ENCODE measurements at regions not wholly inside any gene's neighbourhood (a gene's known extent, or its start where the extent isn't known, plus 50 kb on each side); places are given as distances from the start of the nearest gene placed in this dataset.

DNA sequence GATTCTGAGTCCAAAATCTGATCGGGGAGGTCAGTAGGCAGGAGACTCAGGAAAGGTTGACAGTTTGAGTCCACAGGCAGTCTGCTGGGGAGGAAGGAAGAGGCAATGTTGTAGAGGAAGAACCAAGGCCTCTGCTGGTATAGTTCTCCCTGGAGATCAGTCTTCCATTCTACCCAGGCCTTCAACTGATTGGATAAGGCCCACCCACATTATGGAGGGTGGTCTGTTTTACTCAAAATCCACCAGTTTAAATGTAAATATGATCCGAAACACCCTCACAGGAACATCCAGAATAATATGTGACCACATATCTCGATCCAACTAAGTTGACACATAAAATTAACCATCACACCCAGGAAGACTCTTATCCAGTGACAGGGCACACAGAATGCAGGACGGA is 425.3 kb upstream of the ZMIZ1 start:
- no peaks in the 10 kb centered on the region for H3K36me3 ChIP-seq (ENCODE audit: low read depth)
- H3K9me3 ChIP-seq (ENCODE audit: severe bottlenecking) = no peaks in the 10 kb centered on the region
- no peaks in the 10 kb centered on the region for H3K4me1 ChIP-seq (ENCODE audit: insufficient read depth, poor library complexity, severe bottlenecking)
- TF ChIP-seq, protein P1, sequence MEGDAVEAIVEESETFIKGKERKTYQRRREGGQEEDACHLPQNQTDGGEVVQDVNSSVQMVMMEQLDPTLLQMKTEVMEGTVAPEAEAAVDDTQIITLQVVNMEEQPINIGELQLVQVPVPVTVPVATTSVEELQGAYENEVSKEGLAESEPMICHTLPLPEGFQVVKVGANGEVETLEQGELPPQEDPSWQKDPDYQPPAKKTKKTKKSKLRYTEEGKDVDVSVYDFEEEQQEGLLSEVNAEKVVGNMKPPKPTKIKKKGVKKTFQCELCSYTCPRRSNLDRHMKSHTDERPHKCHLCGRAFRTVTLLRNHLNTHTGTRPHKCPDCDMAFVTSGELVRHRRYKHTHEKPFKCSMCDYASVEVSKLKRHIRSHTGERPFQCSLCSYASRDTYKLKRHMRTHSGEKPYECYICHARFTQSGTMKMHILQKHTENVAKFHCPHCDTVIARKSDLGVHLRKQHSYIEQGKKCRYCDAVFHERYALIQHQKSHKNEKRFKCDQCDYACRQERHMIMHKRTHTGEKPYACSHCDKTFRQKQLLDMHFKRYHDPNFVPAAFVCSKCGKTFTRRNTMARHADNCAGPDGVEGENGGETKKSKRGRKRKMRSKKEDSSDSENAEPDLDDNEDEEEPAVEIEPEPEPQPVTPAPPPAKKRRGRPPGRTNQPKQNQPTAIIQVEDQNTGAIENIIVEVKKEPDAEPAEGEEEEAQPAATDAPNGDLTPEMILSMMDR (IDR thresholded peaks at IDR 0.05; ENCODE audit: poor library complexity, severe bottlenecking) = no peak
- DNase-seq (ENCODE audit: low spot score) (no peak), ATAC-seq (ENCODE audit: low read depth) (no peak)
- H3K27ac ChIP-seq (ENCODE audit: poor library complexity, severe bottlenecking) = no peak overlapping the region
- H3K27me3 ChIP-seq (ENCODE audit: insufficient read depth, poor library complexity, severe bottlenecking) = no peaks in the 10 kb centered on the region
- no peak overlapping the region for H3K4me3 ChIP-seq (ENCODE audit: severe bottlenecking)

DNA sequence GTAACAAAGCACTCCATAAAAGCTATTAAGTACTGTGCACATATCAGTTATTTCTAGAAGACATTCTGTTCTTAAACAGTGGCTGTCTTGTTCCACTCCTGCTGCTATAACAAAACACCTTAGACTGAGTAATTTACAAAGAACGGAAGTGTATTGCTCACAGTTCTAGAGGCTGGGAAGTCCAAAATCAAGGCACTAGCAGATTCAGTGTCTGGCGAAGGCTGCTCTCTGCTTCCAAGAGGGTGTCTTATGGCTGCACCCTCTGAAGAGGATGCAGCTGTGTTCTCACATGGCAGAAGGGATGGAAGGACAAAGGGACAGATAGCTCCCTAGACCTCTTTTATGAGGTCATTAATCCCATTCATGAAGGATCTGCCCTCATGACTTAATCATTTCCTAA is 424.2 kb upstream of the ZMIZ1 start:
- TF ChIP-seq, protein P1 (IDR thresholded peaks at IDR 0.05; ENCODE audit: poor library complexity, severe bottlenecking) = no peak
- Histone ChIP-seq H3K36me3 (ENCODE audit: low read depth) (no peaks in the 10 kb centered on the region), H3K4me3 (ENCODE audit: severe bottlenecking) (no peak overlapping the region), H3K4me1 (ENCODE audit: insufficient read depth, poor library complexity, severe bottlenecking) (no peaks in the 10 kb centered on the region), H3K9me3 (ENCODE audit: severe bottlenecking) (no peaks in the 10 kb centered on the region), H3K27me3 (ENCODE audit: insufficient read depth, poor library complexity, severe bottlenecking) (no peaks in the 10 kb centered on the region), H3K27ac (ENCODE audit: poor library complexity, severe bottlenecking) (no peak overlapping the region)
- ATAC-seq (ENCODE audit: low read depth) (no peak), DNase-seq (ENCODE audit: low spot score) (no peak)

DNA sequence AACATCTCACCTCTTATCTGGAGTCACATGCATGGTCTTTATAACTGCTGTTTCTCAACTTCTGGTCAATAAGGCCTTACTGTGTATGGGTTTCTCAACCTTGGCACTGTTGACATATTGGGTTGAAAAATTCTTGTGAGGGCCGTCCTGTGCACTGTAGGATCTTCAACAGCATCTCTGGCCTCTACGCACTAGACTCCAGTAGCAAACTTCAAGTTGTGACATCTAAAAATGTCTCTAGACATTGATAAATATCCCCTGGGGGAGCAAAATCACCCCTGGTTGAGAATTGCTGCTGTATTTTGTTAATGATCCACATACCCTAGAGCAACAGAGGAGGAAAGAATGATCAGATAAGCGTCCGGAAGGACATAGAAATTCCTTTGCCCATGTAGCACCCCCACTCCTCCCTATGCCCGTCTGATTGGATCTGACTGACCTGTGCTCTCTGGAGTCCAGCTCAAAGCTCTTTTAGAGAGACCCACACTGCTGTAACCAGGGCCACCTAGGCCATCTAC is 423.5 kb upstream of the ZMIZ1 start:
- no peak for ATAC-seq (ENCODE audit: low read depth)
- no peak for DNase-seq (ENCODE audit: low spot score)
- Histone ChIP-seq H3K27ac (ENCODE audit: poor library complexity, severe bottlenecking) (no peak overlapping the region), H3K9me3 (ENCODE audit: severe bottlenecking) (no peaks in the 10 kb centered on the region), H3K36me3 (ENCODE audit: low read depth) (no peaks in the 10 kb centered on the region), H3K4me1 (ENCODE audit: insufficient read depth, poor library complexity, severe bottlenecking) (no peaks in the 10 kb centered on the region), H3K27me3 (ENCODE audit: insufficient read depth, poor library complexity, severe bottlenecking) (no peaks in the 10 kb centered on the region), H3K4me3 (ENCODE audit: severe bottlenecking) (no peak overlapping the region)
- TF ChIP-seq, protein P1 (IDR thresholded peaks at IDR 0.05; ENCODE audit: poor library complexity, severe bottlenecking) = no peak

DNA sequence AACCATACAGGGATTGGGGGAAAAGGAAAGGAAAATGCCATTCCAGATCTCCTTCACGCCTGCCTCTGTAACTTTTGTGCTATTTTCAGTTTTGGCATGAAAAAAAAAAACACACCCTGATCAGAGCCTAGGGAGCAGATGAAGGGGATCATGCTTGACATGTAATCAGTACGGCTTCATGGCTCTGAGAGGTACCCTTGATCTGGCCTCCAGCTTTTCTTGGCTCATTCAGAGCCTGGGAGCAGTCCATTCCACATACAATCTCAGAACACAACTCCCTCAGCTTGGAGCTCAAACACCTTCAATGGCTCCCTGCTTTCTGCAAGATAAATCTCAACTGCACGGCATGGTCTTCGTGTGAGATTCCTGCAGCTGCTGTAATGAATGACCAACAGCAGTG is 422.8 kb upstream of the ZMIZ1 start:
- H3K27me3 ChIP-seq (ENCODE audit: insufficient read depth, poor library complexity, severe bottlenecking) = no peaks in the 10 kb centered on the region
- H3K36me3 ChIP-seq (ENCODE audit: low read depth) = no peaks in the 10 kb centered on the region
- H3K27ac ChIP-seq (ENCODE audit: poor library complexity, severe bottlenecking) = no peak overlapping the region
- TF ChIP-seq, protein P1 (IDR thresholded peaks at IDR 0.05; ENCODE audit: poor library complexity, severe bottlenecking) = no peak
- no peaks in the 10 kb centered on the region for H3K9me3 ChIP-seq (ENCODE audit: severe bottlenecking)
- ATAC-seq (ENCODE audit: low read depth) = no peak
- no peak overlapping the region for H3K4me3 ChIP-seq (ENCODE audit: severe bottlenecking)
- no peak for DNase-seq (ENCODE audit: low spot score)
- no peaks in the 10 kb centered on the region for H3K4me1 ChIP-seq (ENCODE audit: insufficient read depth, poor library complexity, severe bottlenecking)

DNA sequence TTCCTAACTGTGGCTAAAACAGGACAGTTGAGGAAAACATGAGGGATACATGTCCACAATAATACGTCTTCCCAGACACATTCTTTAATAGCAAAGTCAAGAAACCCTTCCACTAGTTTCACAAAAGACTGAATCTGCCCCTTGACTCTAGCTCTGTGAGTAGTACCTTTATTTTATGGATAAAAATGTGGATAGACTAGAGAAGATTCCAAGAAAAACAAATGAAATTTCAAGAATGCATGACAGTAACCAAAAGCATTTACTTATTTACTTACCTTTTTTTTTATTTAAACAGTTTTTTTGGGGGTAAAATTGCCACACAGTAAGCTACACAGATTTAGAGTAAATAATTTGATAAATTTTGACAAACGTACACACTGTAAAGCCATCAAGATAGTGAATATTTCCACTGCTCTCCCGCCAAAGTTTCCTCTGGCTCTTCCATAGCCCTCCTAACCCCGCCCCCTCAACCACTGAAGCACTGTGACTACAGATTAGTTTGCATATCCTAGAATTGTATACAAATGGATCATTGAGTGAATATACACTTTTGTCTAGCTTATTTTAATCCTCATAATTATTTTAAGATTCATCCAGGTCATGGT is 420.4 kb upstream of the ZMIZ1 start:
- TF ChIP-seq, protein P1 (IDR thresholded peaks at IDR 0.05; ENCODE audit: poor library complexity, severe bottlenecking) = no peak
- no peaks in the 10 kb centered on the region for H3K9me3 ChIP-seq (ENCODE audit: severe bottlenecking)
- ATAC-seq (ENCODE audit: low read depth) = no peak; the same call in 2 of the 3 replicates
- peaks cover 11% of the 10 kb centered on the region for H3K27me3 ChIP-seq (ENCODE audit: insufficient read depth, poor library complexity, severe bottlenecking)
- H3K4me1 ChIP-seq (ENCODE audit: insufficient read depth, poor library complexity, severe bottlenecking) = no peaks in the 10 kb centered on the region
- no peak overlapping the region for H3K4me3 ChIP-seq (ENCODE audit: severe bottlenecking)
- no peak for DNase-seq (ENCODE audit: low spot score)
- H3K36me3 ChIP-seq (ENCODE audit: low read depth) = no peaks in the 10 kb centered on the region
- H3K27ac ChIP-seq (ENCODE audit: poor library complexity, severe bottlenecking) = no peak overlapping the region
